ENCODE measurements at regions not wholly inside any gene's neighbourhood (a gene's known extent, or its start where the extent isn't known, plus 50 kb on each side); places are given as distances from the start of the nearest gene placed in this dataset.

GRCh38 chr6:85285114-85285513 is 164.8 kb upstream of the NT5E start:
- no peak for DNase-seq (ENCODE audit: low spot score)

GRCh38 chr6:85283436-85283835 is 166.4 kb upstream of the NT5E start:
- H3K4me3 ChIP-seq (ENCODE audit: low read depth in 1 of 3, low read length in 3 of 3): no peak overlapping the region
- TF ChIP-seq JUND (IDR thresholded peaks at IDR 0.05): no peak
- TF ChIP-seq, protein P1, sequence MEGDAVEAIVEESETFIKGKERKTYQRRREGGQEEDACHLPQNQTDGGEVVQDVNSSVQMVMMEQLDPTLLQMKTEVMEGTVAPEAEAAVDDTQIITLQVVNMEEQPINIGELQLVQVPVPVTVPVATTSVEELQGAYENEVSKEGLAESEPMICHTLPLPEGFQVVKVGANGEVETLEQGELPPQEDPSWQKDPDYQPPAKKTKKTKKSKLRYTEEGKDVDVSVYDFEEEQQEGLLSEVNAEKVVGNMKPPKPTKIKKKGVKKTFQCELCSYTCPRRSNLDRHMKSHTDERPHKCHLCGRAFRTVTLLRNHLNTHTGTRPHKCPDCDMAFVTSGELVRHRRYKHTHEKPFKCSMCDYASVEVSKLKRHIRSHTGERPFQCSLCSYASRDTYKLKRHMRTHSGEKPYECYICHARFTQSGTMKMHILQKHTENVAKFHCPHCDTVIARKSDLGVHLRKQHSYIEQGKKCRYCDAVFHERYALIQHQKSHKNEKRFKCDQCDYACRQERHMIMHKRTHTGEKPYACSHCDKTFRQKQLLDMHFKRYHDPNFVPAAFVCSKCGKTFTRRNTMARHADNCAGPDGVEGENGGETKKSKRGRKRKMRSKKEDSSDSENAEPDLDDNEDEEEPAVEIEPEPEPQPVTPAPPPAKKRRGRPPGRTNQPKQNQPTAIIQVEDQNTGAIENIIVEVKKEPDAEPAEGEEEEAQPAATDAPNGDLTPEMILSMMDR (IDR thresholded peaks at IDR 0.05; ENCODE audit: low read depth, low read length, missing input control): no peak
- TF ChIP-seq HNF4A (conservative IDR thresholded peaks at IDR 0.05): no peak
- no peak for TF ChIP-seq RXRA (IDR thresholded peaks at IDR 0.05)
- no peak for TF ChIP-seq RAD21 (IDR thresholded peaks at IDR 0.05)
- TF ChIP-seq SP1 (IDR thresholded peaks at IDR 0.05): no peak
- TF ChIP-seq ATF3 (IDR thresholded peaks at IDR 0.05): no peak
- TF ChIP-seq, protein P2, sequence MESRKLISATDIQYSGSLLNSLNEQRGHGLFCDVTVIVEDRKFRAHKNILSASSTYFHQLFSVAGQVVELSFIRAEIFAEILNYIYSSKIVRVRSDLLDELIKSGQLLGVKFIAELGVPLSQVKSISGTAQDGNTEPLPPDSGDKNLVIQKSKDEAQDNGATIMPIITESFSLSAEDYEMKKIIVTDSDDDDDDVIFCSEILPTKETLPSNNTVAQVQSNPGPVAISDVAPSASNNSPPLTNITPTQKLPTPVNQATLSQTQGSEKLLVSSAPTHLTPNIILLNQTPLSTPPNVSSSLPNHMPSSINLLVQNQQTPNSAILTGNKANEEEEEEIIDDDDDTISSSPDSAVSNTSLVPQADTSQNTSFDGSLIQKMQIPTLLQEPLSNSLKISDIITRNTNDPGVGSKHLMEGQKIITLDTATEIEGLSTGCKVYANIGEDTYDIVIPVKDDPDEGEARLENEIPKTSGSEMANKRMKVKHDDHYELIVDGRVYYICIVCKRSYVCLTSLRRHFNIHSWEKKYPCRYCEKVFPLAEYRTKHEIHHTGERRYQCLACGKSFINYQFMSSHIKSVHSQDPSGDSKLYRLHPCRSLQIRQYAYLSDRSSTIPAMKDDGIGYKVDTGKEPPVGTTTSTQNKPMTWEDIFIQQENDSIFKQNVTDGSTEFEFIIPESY (IDR thresholded peaks at IDR 0.05): no peak
- TF ChIP-seq, protein P3, sequence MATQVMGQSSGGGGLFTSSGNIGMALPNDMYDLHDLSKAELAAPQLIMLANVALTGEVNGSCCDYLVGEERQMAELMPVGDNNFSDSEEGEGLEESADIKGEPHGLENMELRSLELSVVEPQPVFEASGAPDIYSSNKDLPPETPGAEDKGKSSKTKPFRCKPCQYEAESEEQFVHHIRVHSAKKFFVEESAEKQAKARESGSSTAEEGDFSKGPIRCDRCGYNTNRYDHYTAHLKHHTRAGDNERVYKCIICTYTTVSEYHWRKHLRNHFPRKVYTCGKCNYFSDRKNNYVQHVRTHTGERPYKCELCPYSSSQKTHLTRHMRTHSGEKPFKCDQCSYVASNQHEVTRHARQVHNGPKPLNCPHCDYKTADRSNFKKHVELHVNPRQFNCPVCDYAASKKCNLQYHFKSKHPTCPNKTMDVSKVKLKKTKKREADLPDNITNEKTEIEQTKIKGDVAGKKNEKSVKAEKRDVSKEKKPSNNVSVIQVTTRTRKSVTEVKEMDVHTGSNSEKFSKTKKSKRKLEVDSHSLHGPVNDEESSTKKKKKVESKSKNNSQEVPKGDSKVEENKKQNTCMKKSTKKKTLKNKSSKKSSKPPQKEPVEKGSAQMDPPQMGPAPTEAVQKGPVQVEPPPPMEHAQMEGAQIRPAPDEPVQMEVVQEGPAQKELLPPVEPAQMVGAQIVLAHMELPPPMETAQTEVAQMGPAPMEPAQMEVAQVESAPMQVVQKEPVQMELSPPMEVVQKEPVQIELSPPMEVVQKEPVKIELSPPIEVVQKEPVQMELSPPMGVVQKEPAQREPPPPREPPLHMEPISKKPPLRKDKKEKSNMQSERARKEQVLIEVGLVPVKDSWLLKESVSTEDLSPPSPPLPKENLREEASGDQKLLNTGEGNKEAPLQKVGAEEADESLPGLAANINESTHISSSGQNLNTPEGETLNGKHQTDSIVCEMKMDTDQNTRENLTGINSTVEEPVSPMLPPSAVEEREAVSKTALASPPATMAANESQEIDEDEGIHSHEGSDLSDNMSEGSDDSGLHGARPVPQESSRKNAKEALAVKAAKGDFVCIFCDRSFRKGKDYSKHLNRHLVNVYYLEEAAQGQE (IDR thresholded peaks at IDR 0.05): no peak
- H3K36me3 ChIP-seq (ENCODE audit: control insufficient read depth in 4 of 4, insufficient read depth in 3 of 4, low read depth in 1 of 4, low read length in 3 of 4): no peaks in the 10 kb centered on the region
- H3K27me3 ChIP-seq (ENCODE audit: control insufficient read depth in 4 of 4, insufficient read depth in 4 of 4, low read length in 3 of 4): no peaks in the 10 kb centered on the region
- no peak overlapping the region for H3K9ac ChIP-seq (ENCODE audit: low read depth in 1 of 2, low read length in 2 of 2)
- H3K27ac ChIP-seq (ENCODE audit: low read depth in 1 of 2, low read length in 2 of 2): no peak overlapping the region
- 75% methylated on average over 3 of the region's 3 CpGs for WGBS
- DNase-seq (ENCODE audit: low spot score): no peak
- no peaks in the 10 kb centered on the region for H3K9me3 ChIP-seq (ENCODE audit: control insufficient read depth in 4 of 4, low read length in 3 of 4)
- H3K4me1 ChIP-seq (ENCODE audit: control insufficient read depth in 4 of 4, insufficient read depth in 4 of 4, low read length in 3 of 4): no peaks in the 10 kb centered on the region

More at GRCh38 chr6:85285114-85285513, 164.8 kb upstream of the NT5E start:
- Histone ChIP-seq H3K9ac (ENCODE audit: low read depth in 1 of 2, low read length in 2 of 2) (no peak overlapping the region), H3K27ac (ENCODE audit: low read depth in 1 of 2, low read length in 2 of 2) (no peak overlapping the region), H3K27me3 (ENCODE audit: control insufficient read depth in 4 of 4, insufficient read depth in 4 of 4, low read length in 3 of 4) (no peaks in the 10 kb centered on the region), H3K36me3 (ENCODE audit: control insufficient read depth in 4 of 4, insufficient read depth in 3 of 4, low read depth in 1 of 4, low read length in 3 of 4) (no peaks in the 10 kb centered on the region), H3K4me1 (ENCODE audit: control insufficient read depth in 4 of 4, insufficient read depth in 4 of 4, low read length in 3 of 4) (no peaks in the 10 kb centered on the region), H3K4me3 (ENCODE audit: low read depth in 1 of 3, low read length in 3 of 3) (no peak overlapping the region), H3K9me3 (ENCODE audit: control insufficient read depth in 4 of 4, low read length in 3 of 4) (no peaks in the 10 kb centered on the region)
- 75% methylated on average over 6 of the region's 6 CpGs for WGBS
- TF ChIP-seq RXRA (IDR thresholded peaks at IDR 0.05): no peak

DNA sequence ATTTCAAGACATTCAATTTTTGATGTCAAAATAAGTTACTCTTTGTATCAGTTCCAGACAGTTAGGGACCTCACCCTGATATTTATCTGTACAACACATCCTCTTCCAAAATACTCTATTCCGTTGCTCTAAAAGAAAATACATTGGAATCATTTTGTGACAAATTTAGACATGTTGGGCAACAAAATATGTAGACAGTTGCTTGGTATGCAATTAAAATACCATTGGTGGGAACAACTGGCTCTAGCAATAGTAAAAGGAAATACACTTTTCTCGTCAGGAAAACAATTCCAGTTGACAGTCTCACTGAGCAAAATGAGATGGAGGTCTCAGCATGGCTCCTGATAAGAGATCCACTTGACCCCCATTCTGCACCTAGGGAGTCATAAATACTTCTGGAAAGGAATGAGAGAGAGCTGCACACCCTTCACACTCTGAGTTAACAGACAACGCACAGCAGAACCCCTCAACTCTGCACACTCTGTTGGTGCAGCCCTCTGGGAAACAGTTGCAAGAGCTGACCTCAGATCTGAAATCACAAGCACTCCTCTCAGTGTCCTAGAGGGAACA is 171.3 kb upstream of the NT5E start:
- Histone ChIP-seq H3K4me3 (ENCODE audit: low read depth in 1 of 3, low read length in 3 of 3) (no peak overlapping the region), H3K27ac (ENCODE audit: low read depth in 1 of 2, low read length in 2 of 2) (no peak overlapping the region), H3K9me3 (ENCODE audit: control insufficient read depth in 4 of 4, low read length in 3 of 4) (no peaks in the 10 kb centered on the region), H3K36me3 (ENCODE audit: control insufficient read depth in 4 of 4, insufficient read depth in 3 of 4, low read depth in 1 of 4, low read length in 3 of 4) (no peaks in the 10 kb centered on the region), H3K4me1 (ENCODE audit: control insufficient read depth in 4 of 4, insufficient read depth in 4 of 4, low read length in 3 of 4) (no peaks in the 10 kb centered on the region), H3K9ac (ENCODE audit: low read depth in 1 of 2, low read length in 2 of 2) (no peak overlapping the region), H3K27me3 (ENCODE audit: control insufficient read depth in 4 of 4, insufficient read depth in 4 of 4, low read length in 3 of 4) (no peaks in the 10 kb centered on the region)
- WGBS: 65% methylated on average over 3 of the region's 3 CpGs
- no peak for DNase-seq (ENCODE audit: low spot score)
- no peak for TF ChIP-seq FOXA1 (IDR thresholded peaks at IDR 0.05)
- no peak for TF ChIP-seq TAF1 (conservative IDR thresholded peaks at IDR 0.05)
- no peak for TF ChIP-seq HNF4A (conservative IDR thresholded peaks at IDR 0.05)
- TF ChIP-seq, protein P3 (IDR thresholded peaks at IDR 0.05): no peak
- no peak for TF ChIP-seq RAD21 (IDR thresholded peaks at IDR 0.05)
- no peak for TF ChIP-seq MAX (IDR thresholded peaks at IDR 0.05)
- no peak for TF ChIP-seq FOXA2 (IDR thresholded peaks at IDR 0.05)
- TF ChIP-seq EGR1 (IDR thresholded peaks at IDR 0.05; ENCODE audit: low read depth in 2 of 2): no peak
- TF ChIP-seq YY1 (IDR thresholded peaks at IDR 0.05): no peak
- no peak for TF ChIP-seq ATF3 (IDR thresholded peaks at IDR 0.05)
- TF ChIP-seq JUND (IDR thresholded peaks at IDR 0.05): no peak
